ENCODE measurements at regions not wholly inside any gene's neighbourhood (a gene's known extent, or its start where the extent isn't known, plus 50 kb on each side); places are given as distances from the start of the nearest gene placed in this dataset.

DNA sequence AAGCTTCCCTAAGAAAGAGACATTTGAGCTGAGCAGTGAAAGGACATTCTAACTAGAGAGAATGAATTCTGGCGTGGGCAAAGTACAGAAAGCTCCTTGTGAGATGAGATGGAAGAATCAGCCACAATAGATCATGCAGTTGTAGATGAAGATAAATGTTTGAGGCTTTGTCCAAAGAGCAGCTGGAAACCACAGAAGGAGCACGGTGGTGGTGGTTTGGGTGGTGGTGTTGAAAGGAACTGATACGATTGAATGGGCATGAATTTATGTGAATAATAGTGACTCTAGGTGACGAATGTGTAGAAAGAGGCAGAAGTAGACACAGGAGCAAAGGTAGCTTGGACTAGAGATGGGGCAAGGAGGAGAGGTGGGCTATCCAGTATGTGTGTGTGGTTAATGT is 260.5 kb upstream of the TMTC1 start:
- no peak for DNase-seq (ENCODE audit: low read depth)
- no peak overlapping the region for H3K4me3 ChIP-seq (ENCODE audit: low read depth, low read length)
- TF ChIP-seq, protein P1, sequence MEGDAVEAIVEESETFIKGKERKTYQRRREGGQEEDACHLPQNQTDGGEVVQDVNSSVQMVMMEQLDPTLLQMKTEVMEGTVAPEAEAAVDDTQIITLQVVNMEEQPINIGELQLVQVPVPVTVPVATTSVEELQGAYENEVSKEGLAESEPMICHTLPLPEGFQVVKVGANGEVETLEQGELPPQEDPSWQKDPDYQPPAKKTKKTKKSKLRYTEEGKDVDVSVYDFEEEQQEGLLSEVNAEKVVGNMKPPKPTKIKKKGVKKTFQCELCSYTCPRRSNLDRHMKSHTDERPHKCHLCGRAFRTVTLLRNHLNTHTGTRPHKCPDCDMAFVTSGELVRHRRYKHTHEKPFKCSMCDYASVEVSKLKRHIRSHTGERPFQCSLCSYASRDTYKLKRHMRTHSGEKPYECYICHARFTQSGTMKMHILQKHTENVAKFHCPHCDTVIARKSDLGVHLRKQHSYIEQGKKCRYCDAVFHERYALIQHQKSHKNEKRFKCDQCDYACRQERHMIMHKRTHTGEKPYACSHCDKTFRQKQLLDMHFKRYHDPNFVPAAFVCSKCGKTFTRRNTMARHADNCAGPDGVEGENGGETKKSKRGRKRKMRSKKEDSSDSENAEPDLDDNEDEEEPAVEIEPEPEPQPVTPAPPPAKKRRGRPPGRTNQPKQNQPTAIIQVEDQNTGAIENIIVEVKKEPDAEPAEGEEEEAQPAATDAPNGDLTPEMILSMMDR (IDR thresholded peaks at IDR 0.05; ENCODE audit: insufficient read depth, low read depth, low read length): no peak

DNA sequence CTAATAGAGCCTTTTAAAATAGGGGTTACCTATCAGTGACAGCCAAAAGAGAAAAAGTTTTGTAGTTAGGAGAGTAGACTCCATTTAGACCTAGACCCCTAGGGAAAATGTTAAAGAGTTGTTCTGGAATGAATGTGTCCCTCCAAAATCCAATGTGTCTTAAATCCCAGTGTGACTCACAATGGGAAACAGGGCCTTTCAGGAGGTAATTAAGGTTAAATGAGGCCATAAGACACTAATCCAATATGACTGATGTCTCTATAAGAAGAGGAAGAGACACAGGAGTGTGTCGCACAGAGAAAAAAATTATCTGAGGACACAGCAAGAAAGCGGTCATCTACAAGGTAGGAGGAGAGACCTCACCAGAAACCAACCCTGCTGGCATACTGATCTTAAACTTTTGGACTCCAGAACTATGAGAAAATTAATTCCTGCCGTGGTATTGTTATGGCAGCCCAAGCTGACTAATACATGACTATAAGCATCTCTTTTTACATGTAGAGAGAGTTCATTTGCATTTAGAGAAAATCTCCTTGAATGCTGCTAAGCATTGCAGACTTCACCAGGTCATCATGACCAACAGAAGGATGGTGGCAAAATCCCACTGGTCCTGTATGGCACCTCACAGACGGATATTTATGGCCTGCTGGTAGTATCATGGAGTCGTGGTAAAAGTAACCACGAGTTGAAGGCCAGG is 259.6 kb upstream of the TMTC1 start:
- TF ChIP-seq, protein P1 (IDR thresholded peaks at IDR 0.05; ENCODE audit: insufficient read depth, low read depth, low read length): no peak
- no peak overlapping the region for H3K4me3 ChIP-seq (ENCODE audit: low read depth, low read length)
- no peak for DNase-seq (ENCODE audit: low read depth)

DNA sequence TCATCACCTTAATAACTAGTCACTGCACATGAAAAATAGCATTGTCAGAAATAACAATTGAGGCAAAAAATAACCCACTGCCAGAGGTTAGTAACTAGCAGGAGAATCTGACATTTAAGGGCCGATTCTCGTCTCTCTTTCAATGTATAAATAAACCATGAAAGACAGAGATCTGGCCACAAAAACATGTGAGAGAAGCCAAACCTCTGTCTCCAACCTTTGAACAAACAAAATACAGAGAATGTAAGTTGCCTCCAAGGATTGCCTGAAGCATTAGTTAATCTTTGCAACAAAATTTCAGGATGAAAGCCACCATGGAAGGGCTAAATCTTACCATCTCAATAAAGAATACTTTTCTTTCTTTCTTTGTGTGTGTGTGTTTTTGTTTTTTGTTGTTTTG is 257.4 kb upstream of the TMTC1 start:
- H3K4me3 ChIP-seq (ENCODE audit: low read depth, low read length): no peak overlapping the region
- DNase-seq (ENCODE audit: low read depth): no peak
- TF ChIP-seq, protein P1 (IDR thresholded peaks at IDR 0.05; ENCODE audit: insufficient read depth, low read depth, low read length): no peak

DNA sequence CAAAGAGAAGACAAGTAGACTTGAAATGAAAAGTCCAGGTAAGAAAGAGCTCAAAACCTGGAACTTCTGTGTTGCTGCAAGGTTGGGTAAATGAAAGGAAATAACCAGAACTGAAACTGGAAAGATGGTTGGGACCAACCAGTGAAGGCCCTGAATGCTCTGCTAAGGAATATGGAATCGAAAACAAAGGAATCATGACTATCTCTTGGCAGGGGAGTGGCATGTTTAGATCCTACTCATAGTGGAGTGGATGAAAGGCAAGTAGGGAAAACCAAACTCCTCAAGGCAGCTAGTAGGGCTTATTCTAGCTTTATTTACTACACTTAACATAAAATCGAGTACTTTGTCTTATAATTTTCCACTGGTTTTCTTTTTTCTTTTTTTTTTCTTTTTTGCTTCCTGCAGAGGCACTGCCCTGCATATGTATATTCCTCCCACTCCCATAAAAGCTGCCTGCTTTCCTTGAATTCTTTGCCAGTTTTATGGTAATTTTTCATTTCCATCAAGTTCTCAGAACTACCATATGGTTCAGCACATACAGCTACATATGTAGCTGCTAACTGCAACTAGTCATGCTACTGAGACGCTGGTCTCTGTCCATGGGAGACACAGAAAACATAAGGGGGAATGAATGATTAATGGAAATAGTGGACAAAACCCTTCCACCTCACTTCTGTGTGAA is 247.1 kb upstream of the TMTC1 start:
- no peak overlapping the region for H3K4me3 ChIP-seq (ENCODE audit: low read depth, low read length)
- TF ChIP-seq, protein P1 (IDR thresholded peaks at IDR 0.05; ENCODE audit: insufficient read depth, low read depth, low read length): no peak
- DNase-seq (ENCODE audit: low read depth): no peak

DNA sequence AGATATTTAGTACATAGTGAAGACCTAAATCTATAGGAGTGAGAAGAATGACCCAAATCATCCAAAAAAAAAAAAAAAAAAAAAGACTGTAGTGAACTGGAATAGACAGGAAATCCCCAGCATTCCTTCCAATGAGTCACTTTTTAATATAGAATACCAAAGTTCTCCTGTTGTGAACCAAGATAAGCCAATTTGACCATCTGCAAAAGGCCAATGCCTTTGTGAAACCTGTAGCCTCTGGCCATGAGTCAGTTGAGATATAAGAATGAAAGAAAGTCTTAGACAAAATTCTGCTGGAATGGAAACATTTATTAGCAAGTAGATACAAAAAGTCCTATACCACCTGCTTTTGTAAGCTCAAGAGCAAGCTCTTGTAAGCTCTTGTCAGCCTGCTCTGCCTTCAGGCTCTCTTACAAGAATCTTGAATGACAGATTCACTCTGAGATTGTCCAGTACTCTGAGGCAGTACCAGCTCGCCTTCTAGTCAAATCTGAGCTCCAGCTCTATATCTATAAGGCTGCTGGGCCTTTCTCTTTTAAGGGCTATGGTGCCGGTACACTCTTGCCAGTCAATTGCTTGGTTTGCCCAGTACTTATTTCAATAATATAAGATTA is 243.0 kb upstream of the TMTC1 start:
- DNase-seq (ENCODE audit: low read depth): peak; percentile 80
- H3K4me3 ChIP-seq (ENCODE audit: low read depth, low read length): no peak overlapping the region
- TF ChIP-seq, protein P1 (IDR thresholded peaks at IDR 0.05; ENCODE audit: insufficient read depth, low read depth, low read length): no peak

DNA sequence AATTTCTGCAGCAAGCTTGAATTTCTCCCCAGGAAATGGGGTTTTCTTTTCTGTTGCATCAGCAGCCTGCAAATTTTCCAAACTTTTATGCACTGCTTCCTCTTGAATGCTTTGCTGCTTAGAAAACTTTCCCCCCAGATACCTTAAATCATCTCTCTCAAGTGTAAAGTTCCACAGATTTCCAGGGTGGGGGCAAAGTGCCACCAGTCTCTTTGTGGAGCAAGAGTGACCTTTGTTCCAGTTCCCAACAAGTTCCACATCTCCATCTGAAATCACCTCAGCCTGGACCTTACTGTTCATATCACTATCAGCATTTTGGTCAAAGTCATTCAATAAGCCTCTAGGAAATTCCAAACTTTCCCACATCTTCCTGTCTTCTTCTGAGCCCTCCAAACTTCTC is 241.6 kb upstream of the TMTC1 start:
- no peak for DNase-seq (ENCODE audit: low read depth)
- TF ChIP-seq, protein P1 (IDR thresholded peaks at IDR 0.05; ENCODE audit: insufficient read depth, low read depth, low read length): no peak
- no peak overlapping the region for H3K4me3 ChIP-seq (ENCODE audit: low read depth, low read length)
